Lung (tissue), 11 donors: ENCODE measurements at regions not wholly inside any gene's neighbourhood (a gene's known extent, or its start where the extent isn't known, plus 50 kb on each side); places are given as distances from the start of the nearest gene placed in this dataset.
"Not testable (repeated sequence)": the region's sequence is repeated elsewhere in the genome, so short reads cannot be mapped to it uniquely, and the experiment has no call there.

Experiments
- ATAC-seq: fragments of 200-7000 bp; cut with Tn5 transposase; one replicate; pipeline ENCODE4 v1.9.1; 2020; ENCODE audit warnings: moderate number of reproducible peaks; ENCODE audit not compliant: insufficient read depth, low FRiP score
- DNase-seq, 3 donors: peaks; one replicate each; pipeline ENCODE4 v3.0.0-alpha.2; 2013 to 2017
- H3K27ac ChIP-seq, 2 donors: one replicate each; pipeline ENCODE4 v1.5.1; 2013; ENCODE audit warnings: mild to moderate bottlenecking in 2 of 2, moderate library complexity in 2 of 2, control low read depth in 1 of 2, inconsistent platforms in 1 of 2, low read depth in 1 of 2, low read length in 1 of 2
- H3K27me3 ChIP-seq, 3 donors: one replicate each; pipeline ENCODE4 v1.5.1; 2013; ENCODE audit warnings: low read length in 2 of 3; ENCODE audit not compliant: control insufficient read depth in 3 of 3, insufficient read depth in 3 of 3
- H3K36me3 ChIP-seq, 4 donors: one replicate each; pipeline ENCODE4 v1.5.1; 2013; ENCODE audit warnings: low read length in 4 of 4, mild to moderate bottlenecking in 1 of 4, moderate library complexity in 1 of 4; ENCODE audit not compliant: control insufficient read depth in 4 of 4, insufficient read depth in 4 of 4
- H3K4me1 ChIP-seq, 5 donors: one replicate each; pipeline ENCODE4 v1.5.1; 2013; ENCODE audit warnings: low read length in 5 of 5, mild to moderate bottlenecking in 2 of 5, moderate library complexity in 1 of 5; ENCODE audit not compliant: control insufficient read depth in 5 of 5, insufficient read depth in 5 of 5
- H3K4me3 ChIP-seq: one replicate; pipeline ENCODE4 v1.5.1; 2013; ENCODE audit warnings: mild to moderate bottlenecking, control low read depth, moderate library complexity
- H3K9ac ChIP-seq, 2 donors: one replicate each; pipeline ENCODE4 v1.5.1; 2013; ENCODE audit warnings: low read length in 2 of 2, control low read depth in 1 of 2; ENCODE audit not compliant: insufficient read depth in 1 of 2
- H3K9me3 ChIP-seq, 4 donors: one replicate each; pipeline ENCODE4 v1.5.1; 2013; ENCODE audit warnings: low read length in 3 of 4, mild to moderate bottlenecking in 1 of 4, moderate library complexity in 1 of 4; ENCODE audit not compliant: control insufficient read depth in 4 of 4, insufficient read depth in 3 of 4
- WGBS, 2 donors: extraction: QIAGEN DNeasy Blood & Tissue Kit; methylation state at CpG; one replicate each; pipeline ENCODE4 v1.1.7; 2013; 5-methylcytosine and 5-hydroxymethylcytosine counted together
- TF ChIP-seq, protein P1 (sequence below): IDR thresholded peaks from 2 replicates; pipeline ENCODE4 v1.5.1; 2012; ENCODE audit warnings: mild to moderate bottlenecking; ENCODE audit errors: control extremely low read depth, extremely low read depth
- donor health status: control.
- donor health status: control.
- donor health status: Bipolar disorder and iron deficiency.
- donor health status: healthy.
- donor health status: DM: yes; HTN: yes; CAD: no.

DNA sequence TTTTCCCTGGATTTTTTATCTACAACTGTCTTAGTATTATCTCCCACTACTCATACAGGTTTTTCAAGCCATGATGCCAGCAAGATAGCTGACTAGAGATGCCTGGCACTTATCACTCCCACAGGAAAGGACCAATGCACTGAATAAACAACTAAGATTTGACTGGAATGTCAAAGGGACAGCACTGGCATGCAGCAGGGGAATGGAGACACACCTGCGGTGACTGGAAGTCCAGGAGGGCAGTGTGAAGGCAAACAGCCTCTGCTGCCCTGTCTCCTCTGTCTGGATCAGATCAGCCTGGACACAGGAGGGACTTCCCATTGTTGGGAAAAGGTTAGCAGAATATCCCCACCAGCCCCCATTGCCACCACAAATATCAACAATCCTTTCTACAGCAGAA, 85.1 kb downstream of the TMEM237 start:
- no peak overlapping the region for H3K9ac ChIP-seq
- H3K27me3 ChIP-seq: no peaks in the 10 kb centered on the region
- 0 to 60% methylated on average over 1 of the region's 1 CpG for WGBS, 2 donors
- H3K27ac ChIP-seq: no peak overlapping the region
- H3K36me3 ChIP-seq: no peaks in the 10 kb centered on the region
- no peak overlapping the region for H3K4me3 ChIP-seq
- H3K9me3 ChIP-seq: no peaks in the 10 kb centered on the region
- no peaks in the 10 kb centered on the region for H3K4me1 ChIP-seq
- TF ChIP-seq, protein P1, sequence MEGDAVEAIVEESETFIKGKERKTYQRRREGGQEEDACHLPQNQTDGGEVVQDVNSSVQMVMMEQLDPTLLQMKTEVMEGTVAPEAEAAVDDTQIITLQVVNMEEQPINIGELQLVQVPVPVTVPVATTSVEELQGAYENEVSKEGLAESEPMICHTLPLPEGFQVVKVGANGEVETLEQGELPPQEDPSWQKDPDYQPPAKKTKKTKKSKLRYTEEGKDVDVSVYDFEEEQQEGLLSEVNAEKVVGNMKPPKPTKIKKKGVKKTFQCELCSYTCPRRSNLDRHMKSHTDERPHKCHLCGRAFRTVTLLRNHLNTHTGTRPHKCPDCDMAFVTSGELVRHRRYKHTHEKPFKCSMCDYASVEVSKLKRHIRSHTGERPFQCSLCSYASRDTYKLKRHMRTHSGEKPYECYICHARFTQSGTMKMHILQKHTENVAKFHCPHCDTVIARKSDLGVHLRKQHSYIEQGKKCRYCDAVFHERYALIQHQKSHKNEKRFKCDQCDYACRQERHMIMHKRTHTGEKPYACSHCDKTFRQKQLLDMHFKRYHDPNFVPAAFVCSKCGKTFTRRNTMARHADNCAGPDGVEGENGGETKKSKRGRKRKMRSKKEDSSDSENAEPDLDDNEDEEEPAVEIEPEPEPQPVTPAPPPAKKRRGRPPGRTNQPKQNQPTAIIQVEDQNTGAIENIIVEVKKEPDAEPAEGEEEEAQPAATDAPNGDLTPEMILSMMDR: no peak
- DNase-seq: no peak
- no peak for ATAC-seq

DNA sequence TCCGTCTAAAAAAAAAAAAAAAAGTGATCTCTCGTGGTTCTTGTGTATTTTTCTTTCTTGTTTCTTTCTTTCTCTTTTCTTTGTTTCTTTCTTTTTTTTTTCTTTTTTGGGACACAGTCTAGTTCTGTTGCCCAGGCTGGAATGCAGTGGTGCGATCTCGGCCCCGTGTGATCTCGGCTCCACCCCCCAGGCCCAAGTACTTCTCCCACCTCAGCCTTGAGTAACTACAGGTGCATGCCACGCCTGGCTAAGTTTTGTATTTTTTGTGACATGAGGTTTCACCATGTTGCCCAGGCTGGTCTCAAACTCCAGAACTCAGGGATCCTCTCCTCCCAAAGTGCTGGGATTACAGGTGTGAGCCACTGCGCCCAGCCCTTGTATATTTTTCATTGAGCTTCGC, 91.4 kb downstream of the TMEM237 start:
- H3K9ac ChIP-seq: no peak overlapping the region
- DNase-seq (no peak), ATAC-seq (no peak)
- H3K4me3 ChIP-seq: no peak overlapping the region
- 87 to 91% methylated on average over 9 of the region's 9 CpGs for WGBS, 2 donors
- TF ChIP-seq, protein P1: no peak
- H3K4me1 ChIP-seq: no peaks in the 10 kb centered on the region
- no peaks in the 10 kb centered on the region for H3K9me3 ChIP-seq
- no peak overlapping the region for H3K27ac ChIP-seq
- no peaks in the 10 kb centered on the region for H3K27me3 ChIP-seq
- no peaks in the 10 kb centered on the region for H3K36me3 ChIP-seq

- no peak for ATAC-seq
- H3K27ac ChIP-seq: no peak overlapping the region
- no peaks in the 10 kb centered on the region for H3K36me3 ChIP-seq
- H3K4me1 ChIP-seq: no peaks in the 10 kb centered on the region
- H3K9ac ChIP-seq: no peak overlapping the region
- H3K27me3 ChIP-seq: no peaks in the 10 kb centered on the region
- TF ChIP-seq, protein P1: no peak
- WGBS, 2 donors: 50 to 63% methylated on average over 3 of the region's 3 CpGs
- no peaks in the 10 kb centered on the region for H3K9me3 ChIP-seq
- no peak overlapping the region for H3K4me3 ChIP-seq
- DNase-seq: peak in 1 of 3 donors; percentile 23
These were observed 95.0 kb downstream of the STRADB start for GRCh38 chr2:201546576-201546975.

- no peak for ATAC-seq
- TF ChIP-seq, protein P1: no peak
These were observed 90.8 kb downstream of the STRADB start for GRCh38 chr2:201542291-201542690.

GRCh38 chr2:201539271-201539670, 87.7 kb downstream of the STRADB start:
- not testable (repeated sequence) for DNase-seq, H3K27ac ChIP-seq, H3K9ac ChIP-seq, H3K4me1 ChIP-seq, H3K4me3 ChIP-seq, H3K27me3 ChIP-seq, ATAC-seq, H3K36me3 ChIP-seq, H3K9me3 ChIP-seq
- WGBS, 2 donors: 80 to 92% methylated on average over 3 of the region's 3 CpGs

More at GRCh38 chr2:201542291-201542690, 90.8 kb downstream of the STRADB start:
- Histone ChIP-seq H3K9me3 (no peaks in the 10 kb centered on the region), H3K27me3 (no peaks in the 10 kb centered on the region), H3K4me1 (no peaks in the 10 kb centered on the region), H3K4me3 (no peak overlapping the region), H3K36me3 (no peaks in the 10 kb centered on the region), H3K27ac (no peak overlapping the region), H3K9ac (no peak overlapping the region)
- DNase-seq: no peak
